NCI-H2171 treated with DMSO at 0.1 percent for 48 hours (cell line): ENCODE measurements at regions not wholly inside any gene's neighbourhood (a gene's known extent, or its start where the extent isn't known, plus 50 kb on each side); places are given as distances from the start of the nearest gene placed in this dataset.

Experiments
- DNase-seq: peaks from one replicate; lab custom pipeline; 2025; lab: John Stamatoyannopoulos, UW

DNA sequence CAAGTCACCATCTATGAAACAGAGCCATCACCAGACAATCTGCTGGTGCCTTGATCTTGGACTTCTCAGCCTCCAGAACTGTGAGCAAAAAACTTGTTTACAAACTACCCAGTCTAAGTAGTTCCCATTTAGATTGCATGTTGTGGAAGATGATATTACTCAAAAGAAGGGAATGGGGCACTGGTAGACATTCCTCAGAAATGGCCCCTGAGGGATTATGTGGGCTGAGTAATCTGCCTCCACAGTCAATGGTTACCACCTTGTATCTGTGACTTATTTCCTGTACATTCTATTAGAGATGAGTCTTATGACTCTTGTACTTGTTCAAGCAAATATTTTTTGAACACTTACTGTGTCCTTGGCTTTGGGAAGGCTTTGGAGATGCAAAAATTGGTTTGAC is 160.4 kb downstream of the NUP35 start:
- DNase-seq = no peak

DNA sequence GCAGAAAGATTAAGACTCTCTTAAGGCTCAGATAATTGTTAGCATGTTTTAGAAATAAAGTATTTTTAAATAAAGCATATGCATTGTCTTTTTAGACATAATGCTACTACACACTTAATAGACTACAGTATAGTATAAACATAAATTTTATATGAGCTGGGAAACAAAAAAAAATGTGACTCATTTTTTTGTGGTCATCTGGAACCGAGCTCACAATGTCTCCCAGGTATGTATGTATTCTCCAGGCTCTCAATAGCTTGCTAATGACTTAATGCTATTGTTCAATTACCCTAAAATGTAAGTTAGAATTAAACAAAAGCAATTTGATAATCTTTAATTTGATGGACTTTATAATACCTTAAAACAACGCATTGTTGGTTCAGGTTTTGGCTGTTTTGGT is 167.2 kb downstream of the NUP35 start:
- DNase-seq = no peak

DNA sequence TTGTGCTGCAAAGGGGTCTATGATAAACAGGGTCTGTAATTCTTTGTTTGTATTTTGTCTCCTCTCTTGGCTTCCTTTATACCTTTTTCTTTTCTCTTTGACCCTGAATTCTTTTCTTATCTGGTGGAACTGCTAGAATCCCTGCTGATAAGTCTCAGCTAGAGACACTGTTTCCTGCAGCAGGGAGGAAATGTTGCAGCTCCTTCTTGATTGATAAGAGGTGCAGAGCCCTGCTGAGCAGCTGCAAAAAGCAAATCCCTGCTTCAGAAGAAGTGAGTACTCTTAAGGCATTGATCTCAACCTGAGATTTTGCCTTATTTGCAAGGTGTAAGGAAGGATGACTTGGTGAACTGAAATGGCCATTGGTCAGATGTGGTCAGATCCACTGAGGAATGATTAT is 167.8 kb downstream of the NUP35 start:
- DNase-seq = no peak

DNA sequence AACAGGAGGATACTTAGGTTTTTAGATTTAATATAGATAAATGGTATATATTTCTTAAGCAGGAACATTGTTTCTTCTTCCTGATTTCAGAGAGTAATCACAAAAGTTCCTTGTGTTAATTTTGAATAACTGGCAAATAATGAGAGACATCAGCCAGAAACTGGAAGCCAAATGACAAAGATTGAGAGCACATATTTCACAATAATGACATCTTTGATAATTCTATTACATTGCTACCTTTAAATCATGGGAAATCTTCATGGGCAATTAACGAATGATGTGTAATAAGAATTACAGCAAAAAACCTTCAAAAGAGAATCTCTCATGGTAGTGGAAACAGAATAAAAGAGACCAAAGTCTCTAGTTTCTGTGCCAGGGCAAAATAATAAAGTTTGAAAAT is 215.1 kb downstream of the NUP35 start:
- no peak for DNase-seq

DNA sequence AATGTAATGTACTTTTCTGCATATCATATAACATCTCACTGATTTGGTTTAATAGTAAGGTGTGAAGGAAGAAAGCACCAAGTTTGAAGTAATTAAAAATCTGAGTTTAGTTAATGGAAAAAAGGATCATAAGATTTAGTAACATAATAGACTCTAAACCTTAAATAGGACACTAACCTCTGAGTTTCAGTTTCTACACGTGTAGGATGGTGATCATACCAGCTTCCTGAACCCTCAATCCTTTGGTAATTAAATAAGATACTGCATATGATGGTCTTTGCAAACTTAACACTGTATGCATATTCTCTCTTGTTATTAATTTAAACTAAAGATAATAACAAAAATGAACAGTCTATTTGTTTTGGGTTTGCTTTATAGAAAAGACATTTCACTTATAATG is 216.8 kb downstream of the NUP35 start:
- no peak for DNase-seq

DNA sequence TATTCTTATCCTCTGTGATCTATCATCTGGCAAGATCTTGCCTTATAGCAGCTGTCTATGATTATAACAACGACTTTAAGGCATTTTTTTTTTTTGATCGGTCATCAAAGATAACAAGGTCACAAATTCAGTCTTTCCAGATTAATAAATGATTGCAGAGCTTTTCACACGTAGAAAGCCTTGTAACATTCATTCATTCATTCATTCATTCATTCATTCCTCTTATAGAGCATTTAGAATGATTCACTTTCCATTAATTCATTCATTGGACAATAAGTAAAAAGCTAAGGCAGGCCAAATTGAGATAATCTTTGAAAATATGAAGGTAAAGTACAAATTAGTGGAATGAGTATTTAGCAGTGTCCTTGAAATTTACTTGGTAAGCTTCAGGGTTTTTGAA is 223.7 kb downstream of the NUP35 start:
- no peak for DNase-seq

DNA sequence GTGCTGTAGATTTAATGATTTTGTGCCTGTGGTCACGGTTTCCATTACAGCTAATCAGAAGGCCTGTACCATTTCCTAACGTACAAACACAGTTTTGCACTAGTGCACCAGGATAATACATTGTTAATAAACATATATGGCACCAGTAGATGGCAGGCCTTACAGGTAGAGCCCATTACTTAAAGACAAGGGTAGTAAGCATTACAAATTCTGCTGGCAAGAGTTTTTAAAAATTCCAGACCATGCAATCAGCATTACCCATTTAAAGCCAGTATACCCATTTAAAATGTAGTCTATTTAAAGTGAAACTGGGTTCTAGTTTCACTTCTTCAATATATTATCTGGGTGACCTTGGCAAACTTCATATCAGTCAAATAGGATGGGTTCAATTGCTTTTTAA is 224.2 kb downstream of the NUP35 start:
- DNase-seq = no peak

DNA sequence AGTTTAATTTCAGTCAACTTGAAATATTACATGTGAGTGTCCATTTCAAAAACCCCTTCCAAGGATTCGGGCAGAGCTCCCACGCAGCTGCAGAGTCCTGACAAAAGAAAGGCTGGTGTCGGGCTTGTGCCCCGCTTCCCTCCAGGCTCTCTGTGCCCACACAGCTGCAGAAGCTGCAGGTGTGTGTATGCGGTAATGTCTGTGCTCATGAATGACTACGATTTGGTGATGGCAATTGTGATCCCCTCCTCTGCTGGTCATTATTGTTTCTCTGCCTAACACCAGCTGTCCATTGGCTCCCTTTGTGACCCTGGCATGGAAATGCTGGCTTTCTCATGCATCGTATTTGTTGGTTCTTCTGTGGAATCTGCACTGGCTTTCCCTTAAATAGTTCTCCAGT is 224.8 kb downstream of the NUP35 start:
- no peak for DNase-seq

DNA sequence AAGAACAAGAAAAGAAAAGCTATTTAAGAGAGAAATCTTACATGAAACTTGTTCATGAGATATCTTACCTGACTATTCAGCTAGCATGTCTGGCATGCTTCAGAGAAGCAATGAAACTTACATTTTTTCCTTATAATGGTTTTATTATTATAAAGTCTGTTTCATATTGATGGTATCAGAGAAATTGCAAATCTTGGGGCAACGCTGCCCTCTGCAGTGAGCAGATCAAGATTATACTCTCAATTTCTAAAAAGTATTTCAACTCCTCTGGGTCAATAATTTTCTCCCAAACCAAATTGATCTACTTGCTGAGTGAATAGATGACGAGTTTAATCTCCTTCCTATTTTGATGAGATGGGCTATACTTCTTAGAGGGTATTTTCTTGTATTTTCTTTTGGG is 235.6 kb downstream of the NUP35 start:
- DNase-seq = no peak

DNA sequence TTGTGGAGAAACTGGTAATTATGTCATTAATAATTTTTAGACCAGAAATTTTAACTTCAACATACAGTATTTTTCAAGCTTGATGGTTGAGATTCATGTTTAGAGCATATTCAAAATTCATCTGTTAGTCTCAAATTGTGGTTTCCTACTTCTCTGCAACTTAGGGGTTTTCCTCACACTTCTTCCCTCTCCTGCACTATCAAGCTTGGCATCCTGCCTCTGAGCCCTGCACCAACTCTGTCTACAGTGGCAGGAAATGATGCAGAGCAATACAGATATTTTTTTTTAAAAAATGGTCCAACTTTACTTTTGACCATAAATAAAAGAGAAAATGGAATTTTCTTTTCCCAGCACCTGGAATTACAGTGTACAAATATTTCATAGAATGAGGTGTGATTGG is 247.3 kb downstream of the NUP35 start:
- DNase-seq = no peak

DNA sequence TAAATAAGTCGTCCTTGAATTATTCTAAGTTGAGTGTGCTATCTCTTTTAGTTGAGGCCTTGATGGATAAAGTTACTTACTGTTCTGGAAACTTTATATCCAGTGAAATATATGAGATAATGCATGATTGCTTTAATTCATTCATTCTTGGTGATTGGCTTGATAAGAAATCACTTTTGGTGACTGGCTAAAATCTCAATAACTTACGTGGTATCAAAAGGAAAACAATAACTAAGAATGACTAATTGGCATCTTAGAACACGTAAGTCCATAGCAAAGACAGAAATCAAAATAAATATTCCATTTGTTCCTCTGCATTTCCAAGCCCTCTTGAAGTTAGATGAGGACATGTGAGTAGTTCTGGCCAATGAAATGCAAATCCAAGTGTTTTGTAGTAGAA is 251.6 kb downstream of the NUP35 start:
- DNase-seq = no peak

DNA sequence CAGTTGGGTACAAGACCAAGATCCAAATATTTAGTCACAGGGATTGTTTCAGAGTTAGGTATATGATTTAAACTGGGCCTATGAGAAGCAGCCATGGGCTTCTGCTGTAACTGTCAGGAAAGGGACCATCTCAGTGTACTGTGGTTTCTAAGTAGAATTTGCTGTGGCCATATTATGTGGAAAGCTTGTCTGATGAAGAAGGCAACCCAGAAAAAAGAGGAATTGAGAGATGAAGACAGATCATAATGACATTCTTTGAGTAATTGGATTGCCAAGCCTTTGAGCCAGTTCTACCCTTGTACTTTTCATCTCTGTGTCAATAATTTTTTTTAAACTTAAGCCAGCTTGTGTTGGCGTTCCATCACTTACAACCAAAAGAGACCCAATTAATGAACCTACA is 259.6 kb downstream of the NUP35 start:
- no peak for DNase-seq

DNA sequence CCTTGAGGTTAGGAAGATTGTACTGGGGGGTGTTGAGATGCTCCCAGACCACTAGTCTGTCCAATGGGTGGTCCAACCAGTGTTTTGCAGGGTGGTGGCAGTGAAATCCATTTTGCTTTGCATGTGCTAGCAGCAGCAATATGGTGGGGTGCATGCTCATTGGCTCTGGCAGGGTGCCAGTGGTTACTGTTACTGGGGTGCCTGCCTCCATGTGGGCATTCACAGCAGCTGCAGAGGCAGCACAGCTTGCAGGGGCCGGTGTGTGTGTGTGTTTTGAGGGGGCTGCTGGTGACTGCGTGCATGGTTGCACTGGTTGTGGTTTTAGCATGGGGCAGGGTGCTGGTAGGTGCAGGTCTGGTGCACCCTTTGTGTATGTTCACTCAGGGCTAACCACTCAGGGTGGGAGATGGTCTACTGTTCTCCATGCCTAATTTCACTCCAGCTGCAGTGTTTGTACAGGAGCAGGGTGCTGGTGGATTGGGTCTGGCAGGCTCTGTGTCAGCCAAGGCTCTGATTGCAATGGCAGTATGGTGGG is 265.4 kb downstream of the NUP35 start:
- DNase-seq = no peak

DNA sequence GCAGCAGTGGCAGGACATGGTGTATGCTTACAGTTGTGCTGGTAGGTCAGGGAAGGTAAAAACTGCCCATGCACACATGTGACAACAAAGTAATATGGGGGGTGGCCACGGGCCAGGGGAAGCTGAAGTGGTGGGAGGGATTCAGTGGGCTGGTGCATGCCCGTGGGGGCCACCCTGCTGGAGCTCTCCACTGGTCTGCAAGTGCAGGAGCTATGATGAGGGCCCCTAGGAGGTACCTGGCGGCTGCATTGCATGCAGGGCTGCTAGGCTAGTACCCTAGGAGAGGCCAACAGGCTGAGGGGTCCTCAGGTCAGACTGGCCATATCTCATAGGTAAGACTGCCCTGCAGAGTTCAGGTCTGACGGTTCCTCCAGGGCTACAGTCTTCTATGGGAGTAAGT is 265.9 kb downstream of the NUP35 start:
- no peak for DNase-seq

DNA sequence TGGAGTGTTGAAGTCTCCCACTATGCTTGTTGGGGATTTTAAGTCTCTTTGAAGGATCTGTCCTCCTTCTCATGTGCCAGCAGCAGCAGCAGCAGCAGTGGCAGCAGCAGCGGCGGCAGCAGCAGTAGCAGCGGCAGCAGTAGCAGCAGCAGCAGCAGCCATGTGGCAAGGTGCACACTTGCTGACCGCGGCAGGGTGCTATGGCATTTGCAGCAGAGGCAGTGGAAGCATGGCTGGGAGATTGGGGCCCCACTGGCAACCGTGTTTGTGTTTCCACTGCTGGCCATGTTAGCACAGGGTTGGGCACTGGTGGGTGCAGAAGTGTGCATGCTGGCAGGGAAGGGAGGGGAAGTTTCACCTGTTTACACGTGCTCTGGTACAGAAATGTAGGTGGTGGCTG is 280.1 kb downstream of the NUP35 start:
- DNase-seq = no peak

DNA sequence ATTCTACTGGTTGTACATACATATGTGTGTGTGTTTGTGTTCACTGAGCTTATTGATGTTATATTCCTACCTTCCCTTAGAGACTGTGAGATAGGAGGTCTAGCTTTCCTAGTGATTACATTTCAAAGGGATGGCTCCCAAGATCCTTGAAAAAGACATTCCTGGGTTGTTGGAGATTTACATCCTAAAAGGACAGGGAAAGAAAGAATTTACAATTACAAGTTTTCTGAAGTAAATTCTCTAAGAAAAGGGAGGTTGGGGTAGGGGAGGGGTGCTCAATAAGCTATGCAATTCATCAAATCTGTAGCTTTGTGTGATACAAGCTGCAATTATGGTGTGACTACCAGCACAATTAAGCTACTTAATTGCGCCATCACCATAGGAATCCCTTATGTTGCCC is 284.3 kb downstream of the NUP35 start:
- DNase-seq = no peak

DNA sequence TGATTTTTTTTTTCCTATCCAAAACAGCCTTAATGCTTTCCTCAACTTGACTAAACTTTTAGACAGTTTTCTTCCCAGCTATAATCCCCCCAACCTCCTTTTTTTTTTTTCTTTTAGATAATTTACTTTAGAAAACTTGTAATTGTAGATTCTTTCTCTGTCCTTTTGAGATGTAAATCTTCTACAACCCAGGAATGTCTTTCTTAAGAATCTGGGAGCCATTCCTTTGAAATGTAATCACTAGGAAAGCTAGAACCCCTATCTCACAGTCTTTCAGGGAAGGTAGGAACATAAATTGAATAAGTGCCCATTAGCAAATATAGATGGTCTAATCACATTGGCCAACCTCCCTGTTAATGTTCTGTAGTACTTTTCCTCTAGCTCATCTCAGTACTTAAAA is 285.4 kb downstream of the NUP35 start:
- DNase-seq = no peak

DNA sequence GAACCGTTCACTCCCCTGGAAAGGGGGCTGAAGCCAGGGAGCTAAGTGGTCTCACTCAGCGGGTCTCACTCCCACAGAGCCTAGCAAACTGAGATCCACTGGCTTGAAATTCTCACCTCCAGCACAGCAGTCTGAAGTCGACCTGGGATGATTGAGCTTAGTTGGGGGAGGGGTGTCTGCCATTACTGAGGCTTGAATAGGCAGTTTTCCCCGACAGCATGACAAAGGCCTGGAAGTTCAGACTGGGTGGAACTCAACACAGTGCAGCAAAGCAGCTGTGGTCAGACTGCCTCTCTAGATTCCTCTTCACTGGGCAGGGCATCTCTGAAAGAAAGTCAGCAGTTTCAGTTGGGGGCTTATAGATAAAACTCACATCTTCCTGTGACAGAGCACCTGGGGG is 292.5 kb downstream of the NUP35 start:
- no peak for DNase-seq

DNA sequence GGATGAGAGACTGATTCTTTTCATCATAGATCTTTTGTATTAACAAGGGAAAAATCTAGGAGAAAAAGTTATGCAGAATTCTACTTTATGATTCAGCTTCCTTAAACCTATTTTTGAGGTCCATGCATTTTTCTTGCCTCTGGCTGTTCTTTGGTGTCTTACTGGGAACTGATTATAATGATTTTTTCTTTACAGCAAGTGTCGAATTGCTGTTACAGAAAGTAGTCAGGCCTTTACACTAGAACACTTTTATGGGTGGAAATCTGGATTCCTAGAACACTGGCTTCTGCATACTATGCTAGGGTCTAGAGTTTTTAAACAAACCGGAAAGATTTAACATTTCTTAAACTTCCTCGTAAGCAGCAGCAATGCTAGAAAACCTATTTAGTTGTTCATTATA is 302.6 kb downstream of the NUP35 start:
- no peak for DNase-seq

DNA sequence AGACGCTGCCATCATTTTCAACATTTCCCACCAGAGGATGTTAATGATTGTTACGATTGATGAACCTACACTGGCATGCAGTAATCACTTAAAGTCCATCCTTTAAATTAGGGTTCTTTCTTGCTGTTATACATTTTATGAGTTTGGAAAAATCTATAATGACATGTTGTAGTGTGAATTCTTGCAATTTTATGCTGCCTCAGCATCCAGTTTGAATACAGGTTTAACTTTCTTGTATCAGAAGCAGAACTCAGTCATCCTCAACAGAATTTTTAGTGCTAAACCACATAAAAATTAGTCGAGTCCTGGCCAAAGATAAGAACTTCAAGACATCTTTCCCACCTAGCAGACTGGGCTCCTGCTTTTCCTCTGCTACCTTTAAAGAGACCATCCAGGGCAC is 303.3 kb downstream of the NUP35 start:
- DNase-seq = no peak

DNA sequence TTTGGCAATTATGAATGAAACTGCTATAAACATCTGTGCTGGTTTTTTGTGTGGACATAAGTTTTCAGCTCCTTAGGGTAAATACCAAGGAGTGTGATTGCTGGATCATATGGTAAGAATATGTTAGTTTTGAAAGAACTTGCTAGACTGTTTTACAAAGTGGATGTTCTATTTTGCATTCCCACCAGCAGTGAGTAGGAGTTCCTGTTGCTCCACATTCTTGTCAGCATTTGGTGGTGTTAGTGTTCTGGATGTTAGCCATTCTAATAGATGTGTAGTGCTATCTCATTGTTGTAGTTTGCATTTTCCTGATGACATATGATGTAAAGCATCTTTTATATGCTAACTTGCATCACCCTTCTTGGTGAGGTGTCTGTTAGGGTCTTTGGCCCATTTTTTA is 304.6 kb downstream of the NUP35 start:
- DNase-seq = no peak

DNA sequence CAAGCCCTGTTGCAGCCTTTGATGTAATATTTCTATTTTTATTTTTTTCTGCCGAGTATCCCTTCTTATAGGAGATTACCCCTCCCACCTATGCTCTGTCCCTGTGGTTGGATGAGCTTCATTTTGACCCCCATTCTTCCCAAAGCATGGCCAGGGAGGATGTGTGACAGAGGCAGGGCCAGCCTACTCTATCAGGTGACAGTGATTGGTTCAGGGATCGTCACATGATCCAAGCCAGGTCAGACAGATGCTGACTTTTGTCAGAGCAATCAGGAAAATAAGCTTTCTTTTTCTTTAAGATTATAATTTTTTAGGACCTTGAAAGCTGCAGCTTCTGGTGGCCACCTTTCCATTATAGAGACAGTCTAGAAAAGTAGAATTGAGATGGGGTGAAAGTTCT is 314.3 kb downstream of the NUP35 start:
- no peak for DNase-seq

DNA sequence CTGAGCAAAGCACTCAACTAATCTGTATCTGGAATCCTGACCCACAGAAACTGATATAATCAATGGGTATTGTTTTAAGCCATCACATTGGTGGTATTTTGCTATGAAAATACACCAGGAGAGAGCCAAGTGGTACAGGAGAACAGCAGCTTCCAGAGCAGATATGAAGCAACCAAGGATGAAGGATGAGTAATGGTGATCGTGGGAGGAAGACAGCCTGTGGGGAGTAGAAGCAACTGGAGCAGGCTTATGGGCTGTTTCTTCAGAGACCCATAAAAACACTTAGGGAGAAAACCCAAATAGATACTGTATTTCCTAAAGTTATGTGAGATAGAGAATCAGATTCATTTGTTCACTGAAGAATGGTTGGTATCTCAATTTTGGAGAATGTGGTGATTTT is 330.8 kb downstream of the NUP35 start:
- DNase-seq = no peak

DNA sequence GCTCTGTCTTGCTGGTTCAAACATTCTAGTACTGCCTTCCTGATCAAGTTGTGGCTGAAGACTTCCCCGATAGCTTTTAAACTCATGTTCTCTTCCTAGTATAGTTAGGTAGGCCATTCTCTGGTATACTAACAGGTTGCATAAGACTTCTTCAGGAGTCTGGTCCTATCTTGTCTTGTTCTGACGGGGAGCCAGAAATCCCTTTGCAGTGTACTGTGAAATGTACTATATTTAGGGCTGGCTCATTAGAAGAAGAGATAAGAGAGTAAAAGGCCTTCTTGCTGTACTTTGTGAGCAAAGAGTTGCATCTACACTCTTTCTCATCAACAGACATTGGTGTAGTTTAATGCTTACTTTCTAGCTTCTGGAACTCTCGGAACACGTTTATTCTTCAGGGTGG is 331.9 kb downstream of the NUP35 start:
- DNase-seq = no peak

DNA sequence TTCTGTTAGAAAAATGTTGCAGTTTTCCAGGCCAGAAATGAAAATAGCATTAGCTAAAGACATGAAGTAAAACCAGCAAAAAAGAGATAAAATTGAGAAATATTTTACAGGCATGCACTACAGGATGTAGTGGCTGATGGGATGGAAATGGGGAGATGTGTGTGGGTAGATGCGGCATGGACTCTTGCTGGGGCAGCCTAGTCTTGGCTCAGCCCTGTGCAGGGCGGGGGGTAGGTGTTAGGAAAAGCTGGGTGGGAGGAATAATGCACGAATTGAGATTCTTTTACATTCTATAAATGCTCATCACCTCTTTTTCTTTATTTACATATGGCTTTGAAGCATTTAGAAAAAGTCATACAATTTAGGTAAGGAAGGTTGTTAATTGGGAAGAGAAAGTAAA is 334.2 kb downstream of the NUP35 start:
- DNase-seq = no peak
